HG03108 (cell line): ENCODE measurements at regions not wholly inside any gene's neighbourhood (a gene's known extent, or its start where the extent isn't known, plus 50 kb on each side); places are given as distances from the start of the nearest gene placed in this dataset.

Source experiments
- ATAC-seq: cut with Tn5 transposase; IDR thresholded peaks from one replicate; pipeline ENCODE4 v1.9.1; 2021; ENCODE audit warnings: moderate library complexity; ENCODE audit not compliant: unreplicated experiment

DNA sequence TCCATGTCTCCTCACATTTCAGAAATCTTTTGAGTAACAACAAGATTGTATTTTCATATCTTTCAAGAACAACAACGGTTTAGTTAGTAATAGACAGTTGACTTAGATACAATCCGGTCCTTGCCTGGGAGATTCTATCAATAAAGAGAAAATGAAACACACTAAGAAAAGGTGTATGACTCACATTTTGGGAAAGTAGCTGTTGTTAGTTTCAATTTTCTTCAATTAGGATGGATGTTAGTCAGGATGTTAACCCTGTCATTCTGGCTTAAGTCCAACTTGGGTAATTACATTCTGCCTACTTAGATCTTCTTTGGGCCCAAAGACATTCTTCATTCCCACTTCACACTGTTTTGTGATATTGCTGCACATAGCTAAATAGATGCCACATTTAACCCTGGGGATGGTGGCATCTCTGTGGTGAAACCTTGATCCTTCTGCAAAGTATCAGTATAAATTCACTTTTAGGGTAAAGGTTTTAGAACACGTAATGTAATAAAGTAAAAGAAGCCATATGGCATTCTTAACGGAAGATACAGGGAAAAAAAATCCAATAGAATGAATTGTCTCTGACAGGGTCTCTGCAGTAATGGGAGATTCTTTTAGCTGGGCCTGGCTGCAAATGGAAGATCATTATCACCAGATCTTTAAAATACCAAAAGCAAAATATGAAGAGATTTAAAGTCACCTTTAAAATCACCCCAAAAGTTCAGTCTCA is 365.5 kb downstream of the FIGN start:
- ATAC-seq, result no peak

DNA sequence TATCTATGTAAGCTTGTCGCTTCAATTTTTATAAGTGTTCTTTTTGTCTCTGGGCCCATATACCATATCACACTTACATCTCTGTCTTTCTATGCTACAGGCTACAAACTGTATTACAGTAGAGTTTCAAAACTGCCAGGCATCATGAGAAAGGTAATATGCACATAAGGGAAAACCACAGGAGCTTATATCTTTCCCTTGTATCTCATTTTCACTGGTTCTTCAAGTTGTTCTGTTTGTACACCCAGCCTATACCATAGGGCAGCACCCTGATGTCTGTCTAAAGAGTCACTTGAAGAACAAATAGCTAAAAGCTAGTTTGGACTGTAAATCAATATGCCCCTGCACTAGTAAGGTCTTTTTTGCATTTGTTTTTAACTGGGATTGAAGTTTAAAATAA is 366.7 kb downstream of the FIGN start:
- ATAC-seq, result no peak

DNA sequence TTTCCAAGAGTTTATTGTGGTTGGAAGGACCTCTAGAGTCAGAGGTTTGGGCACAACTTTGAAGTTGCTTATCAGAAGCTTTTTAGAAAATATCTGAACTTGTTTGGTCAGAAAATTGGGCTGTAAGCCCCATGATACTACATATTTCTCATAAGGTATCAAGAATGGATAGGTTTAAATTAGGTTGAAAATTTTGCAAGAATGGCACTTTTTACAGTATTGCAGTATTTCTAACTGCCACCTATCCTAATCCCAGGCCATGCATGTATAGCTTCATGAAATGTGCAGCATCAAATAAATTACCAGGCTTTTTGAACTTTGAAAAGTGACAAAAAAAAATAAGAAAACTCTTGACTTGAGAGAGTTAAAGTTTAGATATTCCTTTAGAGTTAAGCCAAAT is 367.2 kb downstream of the FIGN start:
- no peak for ATAC-seq

DNA sequence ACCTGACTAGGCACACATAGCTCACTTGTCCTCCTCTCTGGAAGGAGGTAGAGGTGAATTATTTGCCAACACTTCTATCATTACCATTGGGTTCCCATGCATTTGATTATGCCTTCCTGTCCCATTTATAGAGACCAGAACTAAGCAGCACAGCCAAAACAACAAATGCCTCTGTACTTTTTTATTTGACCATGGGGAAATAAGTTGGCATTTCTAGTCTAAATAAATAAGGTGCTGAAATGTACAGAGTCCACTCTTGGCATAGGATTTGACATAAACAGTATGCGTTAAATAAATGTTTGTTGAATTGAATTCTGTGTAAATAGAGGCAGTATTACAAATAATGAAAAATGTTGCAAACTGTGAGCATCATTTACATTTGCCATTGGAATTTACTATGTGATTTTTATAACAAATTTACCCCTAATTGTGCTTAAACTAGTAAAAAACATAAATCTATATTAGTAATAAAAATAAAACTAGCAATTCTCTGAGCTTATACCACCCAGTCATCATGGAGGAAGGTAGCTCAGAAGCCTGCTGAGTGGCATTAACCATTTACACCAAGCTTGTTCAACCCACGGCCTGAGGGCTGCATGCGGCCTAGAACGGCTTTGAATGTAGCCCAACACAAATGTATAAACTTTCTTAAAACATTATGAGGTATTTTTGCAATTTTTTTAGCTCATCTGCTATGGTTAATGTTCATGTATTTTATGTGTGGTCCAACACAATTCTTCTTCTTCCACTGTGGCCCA is 367.8 kb downstream of the FIGN start:
- ATAC-seq, result no peak

DNA sequence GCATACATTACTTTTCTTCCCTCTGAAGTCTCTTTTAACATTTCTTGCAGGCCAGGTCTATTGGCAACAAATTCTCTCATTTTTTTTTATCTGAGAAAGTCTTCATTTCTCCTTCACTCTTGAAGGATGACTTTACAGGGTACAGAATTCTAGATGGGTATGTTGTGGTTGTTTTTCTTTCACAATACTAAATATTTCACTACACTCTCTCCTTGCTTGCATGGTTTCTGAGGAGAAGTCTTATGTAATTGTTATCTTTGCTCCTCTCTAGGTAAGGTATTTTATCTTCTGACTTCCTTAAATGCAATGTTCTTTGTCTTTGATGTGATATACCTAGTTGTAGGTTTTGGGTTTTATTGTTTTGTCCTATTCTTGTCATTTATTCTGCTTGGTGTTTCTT is 371.1 kb downstream of the FIGN start:
- ATAC-seq, result no peak

DNA sequence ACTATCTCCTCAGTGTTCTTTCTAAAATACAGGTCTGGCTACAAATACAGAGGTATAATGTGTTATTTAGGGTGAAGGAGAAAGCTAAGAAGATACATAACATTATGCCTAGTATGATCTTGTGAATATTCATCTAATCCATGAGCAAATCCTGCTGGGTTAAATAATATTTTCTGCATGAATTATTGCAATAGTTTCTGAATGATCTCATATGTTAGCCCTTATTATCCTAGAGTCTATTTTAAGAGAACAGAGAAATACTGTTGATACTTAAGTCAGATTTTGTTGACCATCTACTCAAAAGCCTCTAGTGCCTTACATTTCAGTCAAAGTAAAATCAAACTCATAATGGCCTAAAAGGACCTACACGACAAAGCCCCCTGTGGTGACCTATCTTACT is 382.3 kb downstream of the FIGN start:
- no peak for ATAC-seq

DNA sequence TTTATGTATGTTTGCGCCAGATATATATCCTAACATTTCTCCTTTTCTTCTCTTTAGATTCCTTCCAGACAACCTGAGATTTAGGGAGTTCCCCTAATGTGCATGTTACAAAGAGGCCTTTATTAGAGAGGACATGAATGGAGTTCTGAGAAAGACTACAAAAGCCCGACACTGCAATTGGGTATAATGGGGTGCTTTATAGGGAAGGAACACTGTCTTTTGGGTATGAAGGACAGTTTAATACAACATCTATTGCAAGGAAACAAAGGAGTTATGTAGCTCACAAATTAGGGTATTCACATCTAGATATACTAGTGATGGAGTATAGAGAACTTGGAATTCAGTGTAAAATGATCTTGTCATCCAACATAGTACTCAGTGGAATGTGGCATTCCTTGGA is 383.8 kb downstream of the FIGN start:
- ATAC-seq, result no peak

DNA sequence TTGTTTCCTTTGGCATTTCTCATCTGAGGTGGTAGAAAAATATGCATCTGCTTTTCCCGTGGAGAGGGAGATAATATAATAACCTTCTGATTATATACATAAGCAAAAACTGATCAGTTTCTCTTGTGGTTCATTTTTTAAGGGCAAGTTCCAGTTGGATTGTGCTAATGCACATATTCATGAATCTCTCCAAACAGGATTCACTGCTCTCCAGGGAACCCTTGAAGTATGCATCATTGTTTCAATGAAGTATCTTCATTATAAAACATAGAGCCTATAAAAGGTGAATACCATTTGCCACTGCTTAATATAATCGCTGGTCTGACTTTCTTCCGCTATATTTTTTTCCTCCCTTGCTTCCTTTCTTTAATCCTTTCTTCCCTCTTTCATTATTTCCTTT is 384.7 kb downstream of the FIGN start:
- ATAC-seq, result no peak

DNA sequence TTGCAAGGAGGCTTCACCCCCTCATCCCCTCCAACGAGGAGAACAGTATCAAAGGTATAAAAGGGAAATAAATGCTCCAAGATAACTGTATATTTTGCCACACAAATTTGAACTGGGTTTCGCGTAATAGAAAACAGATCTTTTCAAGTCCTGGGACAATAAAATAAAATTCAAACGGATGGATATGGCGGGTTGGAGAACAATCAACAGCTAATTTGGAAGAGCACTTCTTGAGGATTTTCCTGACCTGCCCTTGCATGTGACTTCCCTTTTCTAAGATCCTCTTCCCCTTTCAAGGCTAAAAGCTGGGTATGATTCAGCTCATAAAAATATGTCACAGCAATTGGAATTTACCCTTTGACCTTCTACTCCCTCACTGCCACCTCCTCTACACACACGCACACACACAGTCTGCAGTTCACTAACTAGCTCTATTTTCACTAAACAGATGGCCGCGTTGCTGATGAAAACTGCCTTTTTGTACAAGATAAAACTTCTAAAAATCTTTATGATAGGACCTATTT is 386.9 kb downstream of the FIGN start:
- ATAC-seq, result no peak

DNA sequence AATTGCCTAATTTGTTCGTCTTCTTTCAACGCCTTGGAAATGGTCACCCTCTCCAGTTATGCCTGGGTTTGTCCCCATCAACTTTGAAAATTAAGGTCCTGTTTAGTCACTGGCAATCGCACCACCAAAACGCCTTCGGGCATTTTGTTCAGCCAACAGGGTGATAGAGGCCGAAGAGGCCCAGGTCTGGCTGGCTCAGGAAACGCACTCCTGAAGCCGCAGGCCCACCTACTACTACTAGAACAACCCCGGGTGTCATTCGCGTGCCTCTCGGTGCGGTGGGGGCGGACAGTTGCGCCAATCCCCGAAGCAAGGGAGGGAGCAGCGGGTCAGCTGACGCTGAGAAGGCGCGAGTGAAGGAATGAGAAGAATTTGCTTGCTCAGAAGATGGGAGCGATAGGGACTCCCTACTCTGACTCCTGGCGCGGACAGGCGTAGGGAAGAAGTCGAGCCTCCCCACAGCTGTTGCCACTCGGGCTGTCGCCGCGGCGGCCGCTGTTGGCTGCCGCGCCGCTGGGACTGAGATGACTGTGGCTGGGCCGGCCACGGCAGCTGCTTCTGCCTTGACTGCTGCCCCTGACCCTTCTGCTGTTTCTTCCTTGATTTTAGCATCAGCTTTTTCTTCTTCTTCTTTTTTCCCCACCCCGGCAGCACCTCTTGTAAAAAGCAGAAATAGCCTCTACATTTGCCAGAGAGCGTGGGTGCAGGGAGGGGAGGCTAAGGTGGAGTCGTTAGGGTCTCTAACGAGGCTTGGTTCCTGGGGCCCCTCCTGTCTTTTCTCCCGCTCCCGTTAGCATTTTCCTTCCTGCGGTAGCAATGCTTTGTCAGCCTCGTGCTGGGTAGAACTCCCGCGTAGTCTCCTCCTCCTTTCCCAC is 387.6 kb downstream of the FIGN start:
- no peak for ATAC-seq

DNA sequence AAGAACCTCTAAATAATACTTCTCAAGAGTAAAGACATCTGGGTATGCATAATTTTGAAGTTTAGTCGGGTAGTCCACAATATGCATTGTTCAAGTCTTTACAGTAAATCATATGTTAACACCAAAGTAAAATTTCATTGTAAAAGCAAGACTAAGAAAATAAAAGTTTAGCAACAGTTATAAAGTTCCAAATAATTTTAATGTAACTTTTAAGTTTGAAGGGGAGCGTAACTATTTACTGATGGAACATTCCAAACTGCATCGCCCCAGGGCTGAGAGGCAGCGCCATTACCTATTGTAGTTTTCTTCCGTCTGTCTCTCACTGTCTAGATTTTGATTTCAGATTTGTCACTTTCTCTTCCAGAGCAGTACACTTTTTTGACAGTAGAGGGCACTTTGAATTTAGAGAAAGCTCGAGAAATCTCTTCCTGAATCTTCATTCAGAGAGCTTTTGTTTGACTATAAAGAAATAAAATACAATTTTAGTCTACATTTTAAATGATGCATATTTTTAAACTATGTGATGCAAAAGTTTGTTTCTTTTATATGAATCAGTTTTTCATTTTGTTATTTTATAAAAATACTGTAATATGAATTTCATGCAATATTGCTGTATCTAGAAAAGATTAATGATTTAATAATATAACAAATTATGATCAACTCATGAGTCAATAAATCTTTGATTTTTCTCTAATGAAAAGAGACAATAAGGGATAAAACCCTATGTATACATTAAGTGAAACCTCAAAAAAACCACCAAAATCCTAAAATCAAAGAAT is 389.8 kb downstream of the FIGN start:
- peak; percentile 75 for ATAC-seq

DNA sequence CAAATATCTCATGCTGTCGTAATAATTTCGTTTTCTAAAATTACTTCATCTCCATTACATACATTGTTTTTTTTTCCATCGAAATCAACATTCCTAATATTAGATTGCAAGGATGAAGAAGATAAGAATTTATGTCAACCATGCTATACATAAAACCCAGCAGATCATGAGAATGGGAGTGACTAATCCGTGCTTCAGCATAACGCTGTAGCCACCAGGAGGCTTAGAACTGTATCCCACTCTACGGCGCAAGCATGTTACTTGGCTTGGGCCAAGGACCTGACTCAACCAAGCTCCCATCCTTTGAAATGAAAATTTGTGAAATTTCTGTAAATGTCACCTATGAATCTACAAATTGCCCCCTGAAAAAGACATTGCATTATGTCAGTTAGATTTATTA is 392.5 kb downstream of the FIGN start:
- no peak for ATAC-seq

DNA sequence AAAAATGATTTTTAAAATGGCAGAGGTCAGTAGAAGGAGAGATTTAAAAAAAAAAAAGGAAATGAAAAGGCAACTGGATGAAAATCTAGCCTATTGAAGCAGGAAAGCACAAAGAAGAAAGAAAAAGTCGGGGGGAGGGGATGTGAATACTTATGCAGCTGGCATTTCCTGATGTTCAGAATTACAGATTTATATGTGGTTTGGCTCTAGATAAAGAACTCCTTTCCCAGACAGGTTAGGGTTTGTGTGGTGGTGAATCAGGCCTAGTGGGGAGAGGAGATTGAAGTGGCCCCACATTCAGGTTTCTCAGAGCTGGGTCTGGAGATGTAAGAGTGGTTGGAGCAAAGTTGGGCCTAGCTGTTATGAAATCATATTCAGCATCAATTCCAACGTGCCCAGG is 394.4 kb downstream of the FIGN start:
- no peak for ATAC-seq

DNA sequence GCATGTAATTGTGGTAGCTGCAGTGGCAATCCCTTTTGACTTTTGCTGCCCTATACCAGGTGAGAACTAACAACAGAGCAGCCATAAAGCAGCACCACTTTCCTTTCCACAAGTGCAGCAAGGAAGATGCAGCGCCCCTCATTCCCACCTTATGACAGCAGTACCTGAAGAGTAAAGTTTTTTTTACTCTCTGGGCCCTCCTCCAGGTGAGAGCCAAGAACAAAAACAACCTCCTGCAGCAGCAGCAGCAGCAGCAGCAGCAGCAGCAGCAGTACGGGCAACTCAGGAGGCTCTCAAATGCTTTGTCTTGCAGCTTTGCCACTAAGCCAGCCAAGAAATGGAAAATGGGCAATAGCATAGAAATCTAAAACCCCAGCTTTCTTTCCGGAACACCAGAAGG is 397.5 kb downstream of the FIGN start:
- no peak for ATAC-seq

DNA sequence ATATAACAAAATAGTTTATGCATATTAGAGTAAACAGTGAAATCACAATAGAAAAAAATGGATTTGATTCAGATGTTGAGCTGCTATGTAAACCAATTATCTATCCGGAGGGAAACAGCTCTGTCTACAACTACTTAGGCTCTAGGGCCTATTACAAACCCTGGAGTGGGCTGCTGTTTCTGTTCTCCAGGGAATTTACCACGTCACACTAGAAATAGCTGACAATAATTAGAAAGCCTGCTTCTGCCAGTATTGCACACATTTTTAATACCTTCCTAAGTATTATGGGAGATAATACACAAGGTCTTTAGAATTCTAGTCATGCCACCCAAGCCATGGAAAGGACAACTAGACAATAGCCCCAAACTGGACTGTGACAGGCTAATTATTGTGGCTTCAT is 411.1 kb downstream of the FIGN start:
- ATAC-seq, result no peak

DNA sequence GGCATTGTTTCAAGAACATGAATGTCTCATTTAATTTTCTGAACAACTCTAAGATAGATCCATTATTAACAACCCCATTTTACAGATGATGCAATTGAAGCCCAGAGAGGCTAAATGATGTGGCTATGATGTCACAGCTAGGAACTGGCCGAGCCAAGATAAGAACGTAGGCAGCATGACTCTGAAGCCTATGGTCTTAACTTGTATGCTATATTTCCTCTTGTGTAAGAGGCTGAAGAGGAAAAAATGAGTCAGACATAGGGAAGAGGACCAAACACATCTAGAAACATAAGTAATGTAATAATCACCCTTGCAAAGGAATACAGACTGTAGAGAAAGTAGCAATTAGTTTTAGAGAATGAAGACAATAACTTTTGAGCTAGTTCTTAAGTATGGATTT is 416.8 kb downstream of the FIGN start:
- ATAC-seq, result no peak

DNA sequence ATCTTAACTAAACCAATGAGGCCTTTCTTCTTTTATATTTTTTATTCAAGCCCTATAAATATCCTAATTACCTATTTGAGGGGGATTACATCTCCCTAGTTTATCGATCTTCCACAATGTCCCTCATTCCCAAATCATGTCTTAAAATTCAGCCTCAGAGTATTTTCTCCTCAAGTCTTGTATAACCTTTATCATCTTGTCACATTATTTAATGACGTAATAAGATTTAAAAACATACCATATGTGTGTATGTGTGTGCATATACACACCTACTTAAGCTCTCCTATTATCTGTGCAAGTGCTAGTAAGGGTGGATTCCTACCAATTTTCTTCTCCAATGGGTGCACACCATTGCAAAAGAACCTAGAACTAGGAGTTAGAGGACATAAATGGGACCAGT is 421.1 kb downstream of the FIGN start:
- no peak for ATAC-seq

DNA sequence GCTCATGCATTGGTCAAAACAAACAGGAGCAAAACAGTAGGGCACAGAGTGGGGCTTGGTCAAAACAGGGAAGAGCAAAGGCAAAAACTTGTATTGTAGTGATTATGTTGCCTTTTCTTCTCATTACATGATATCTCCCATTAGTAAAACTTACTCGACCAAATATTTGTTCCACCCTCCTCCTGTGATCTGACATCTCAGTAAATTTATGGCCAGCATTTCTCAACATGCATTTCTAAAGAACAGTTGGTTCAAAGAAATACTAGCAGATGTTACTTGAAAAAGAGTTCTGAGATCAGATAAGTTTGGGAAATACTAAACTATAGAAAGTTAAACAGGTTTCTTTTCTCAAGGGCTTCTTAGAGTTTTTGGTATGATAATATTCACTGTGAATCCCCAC is 423.1 kb downstream of the FIGN start:
- no peak for ATAC-seq

DNA sequence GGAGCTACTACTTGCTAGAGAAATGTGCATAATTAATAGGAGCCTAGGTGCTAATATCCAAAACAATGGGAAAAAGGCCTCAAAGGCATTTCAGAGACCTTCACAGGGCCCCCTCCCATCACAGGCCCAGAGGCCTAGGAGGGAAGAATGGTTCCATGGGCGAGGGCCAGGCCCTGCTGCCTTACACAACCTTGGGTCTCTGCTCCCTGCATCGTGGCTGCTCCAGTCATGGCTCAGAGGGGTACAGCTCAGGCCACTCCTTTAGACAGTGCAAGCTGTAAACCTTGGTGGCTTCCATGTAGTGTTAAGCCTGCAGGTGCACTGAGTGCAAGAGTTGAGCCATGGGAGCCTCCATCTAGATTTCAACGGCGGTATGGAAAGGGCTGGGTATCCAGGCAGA is 429.2 kb downstream of the FIGN start:
- ATAC-seq, result no peak

DNA sequence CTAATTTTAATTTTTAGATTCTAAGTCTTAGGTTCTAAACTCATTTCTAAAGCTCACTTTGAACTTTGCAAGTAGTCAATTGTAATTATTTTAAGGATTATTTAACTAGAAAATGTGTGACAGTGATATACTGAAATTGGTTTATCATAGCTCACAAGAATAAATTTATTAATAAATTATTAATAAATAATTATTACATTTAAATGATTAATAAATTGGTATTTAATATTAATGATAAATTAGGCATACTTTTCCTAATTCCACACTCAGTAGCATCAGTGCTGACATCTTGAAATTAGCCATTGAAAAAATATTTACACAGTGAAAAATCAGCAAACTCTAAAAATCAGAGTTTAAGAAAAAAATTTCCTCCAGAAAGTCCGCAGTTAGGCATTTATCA is 433.7 kb downstream of the FIGN start:
- ATAC-seq, result no peak

DNA sequence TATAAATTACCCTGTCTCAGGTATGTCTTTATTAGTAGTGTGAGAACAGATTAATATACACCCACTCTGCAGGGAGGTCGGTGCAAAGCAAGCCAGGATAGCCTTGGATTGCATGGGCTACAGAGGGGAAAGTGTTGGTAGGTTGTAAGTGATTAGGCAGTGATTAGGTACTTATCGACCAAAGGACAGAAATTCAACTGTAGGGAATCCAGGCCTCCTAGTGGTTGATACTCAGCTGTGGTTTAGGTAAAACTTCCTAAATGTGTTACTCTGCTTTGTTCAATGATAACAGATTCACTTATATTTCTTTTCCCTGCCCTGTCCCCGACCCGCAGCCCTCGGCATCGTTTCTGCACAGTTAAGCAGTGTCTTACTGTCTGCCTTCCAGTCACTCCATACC is 444.0 kb downstream of the FIGN start:
- ATAC-seq, result no peak
